Transverse colon (tissue), 4 donors: ENCODE measurements at regions not wholly inside any gene's neighbourhood (a gene's known extent, or its start where the extent isn't known, plus 50 kb on each side); places are given as distances from the start of the nearest gene placed in this dataset.

Source experiments
- POLR2AphosphoS5 ChIP-seq, 3 donors: sonication (generic); formaldehyde crosslinking; IDR thresholded peaks; one replicate each; pipeline ENCODE4 v1.6.1; 2016; ENCODE audit warnings: antibody characterized with exemption in 3 of 3
- TF ChIP-seq, protein P1 (sequence below), 5 experiments: fragments of 200-600 bp in 3 of 5; fragments of 450-650 bp in 2 of 5; sonication (generic) in 3 of 5; IDR thresholded peaks; 1 replicate in 2 of 5; 2 replicates in 3 of 5; pipeline ENCODE4 v1.5.1; 2016 to 2017; ENCODE audit warnings: antibody characterized with exemption in 5 of 5, inconsistent platforms in 3 of 5, mild to moderate bottlenecking in 2 of 5, moderate library complexity in 1 of 5

DNA sequence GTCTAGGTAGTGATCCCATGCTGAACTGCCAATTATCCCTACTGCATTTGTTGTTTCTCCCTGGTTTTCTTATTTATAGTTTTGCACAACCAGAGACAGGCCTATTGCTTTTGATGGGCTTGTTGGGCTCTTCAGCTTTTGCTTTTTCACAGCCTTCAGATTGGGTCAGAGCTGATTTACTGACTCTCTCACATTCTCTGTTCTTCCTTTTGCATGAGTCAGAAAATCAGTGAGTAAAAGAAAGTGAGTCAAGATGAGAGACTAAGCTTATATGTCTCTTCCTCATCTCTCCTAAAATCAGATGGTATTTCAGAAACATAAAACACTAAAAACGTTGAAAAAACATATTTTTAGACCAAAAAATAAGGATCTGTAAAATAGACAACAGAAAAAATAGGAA, 1135.4 kb downstream of the XPNPEP1 start:
- TF ChIP-seq, protein P1, sequence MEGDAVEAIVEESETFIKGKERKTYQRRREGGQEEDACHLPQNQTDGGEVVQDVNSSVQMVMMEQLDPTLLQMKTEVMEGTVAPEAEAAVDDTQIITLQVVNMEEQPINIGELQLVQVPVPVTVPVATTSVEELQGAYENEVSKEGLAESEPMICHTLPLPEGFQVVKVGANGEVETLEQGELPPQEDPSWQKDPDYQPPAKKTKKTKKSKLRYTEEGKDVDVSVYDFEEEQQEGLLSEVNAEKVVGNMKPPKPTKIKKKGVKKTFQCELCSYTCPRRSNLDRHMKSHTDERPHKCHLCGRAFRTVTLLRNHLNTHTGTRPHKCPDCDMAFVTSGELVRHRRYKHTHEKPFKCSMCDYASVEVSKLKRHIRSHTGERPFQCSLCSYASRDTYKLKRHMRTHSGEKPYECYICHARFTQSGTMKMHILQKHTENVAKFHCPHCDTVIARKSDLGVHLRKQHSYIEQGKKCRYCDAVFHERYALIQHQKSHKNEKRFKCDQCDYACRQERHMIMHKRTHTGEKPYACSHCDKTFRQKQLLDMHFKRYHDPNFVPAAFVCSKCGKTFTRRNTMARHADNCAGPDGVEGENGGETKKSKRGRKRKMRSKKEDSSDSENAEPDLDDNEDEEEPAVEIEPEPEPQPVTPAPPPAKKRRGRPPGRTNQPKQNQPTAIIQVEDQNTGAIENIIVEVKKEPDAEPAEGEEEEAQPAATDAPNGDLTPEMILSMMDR (IDR thresholded peaks at IDR 0.05): no peak
- no peak for TF ChIP-seq POLR2AphosphoS5 (IDR thresholded peaks at IDR 0.05)
